Duodenal mucosa (tissue), 2 donors: ENCODE measurements at regions not wholly inside any gene's neighbourhood (a gene's known extent, or its start where the extent isn't known, plus 50 kb on each side); places are given as distances from the start of the nearest gene placed in this dataset.

Experiments
- H3K27ac ChIP-seq: one replicate; pipeline ENCODE4 v1.7.0; 2013; ENCODE audit warnings: low read depth, low read length
- H3K27me3 ChIP-seq, 2 donors: one replicate each; pipeline ENCODE4 v1.7.0; 2013; ENCODE audit warnings: low read length in 2 of 2, control low read depth in 1 of 2; ENCODE audit not compliant: insufficient read depth in 2 of 2, control insufficient read depth in 1 of 2
- H3K36me3 ChIP-seq, 2 donors: one replicate each; pipeline ENCODE4 v1.7.0; 2013; ENCODE audit warnings: low read length in 2 of 2, control low read depth in 1 of 2; ENCODE audit not compliant: insufficient read depth in 2 of 2, control insufficient read depth in 1 of 2
- H3K4me1 ChIP-seq, 2 donors: one replicate each; pipeline ENCODE4 v1.7.0; 2013; ENCODE audit warnings: low read length in 2 of 2, control low read depth in 1 of 2; ENCODE audit not compliant: insufficient read depth in 2 of 2, control insufficient read depth in 1 of 2
- H3K4me3 ChIP-seq, 2 donors: one replicate each; pipeline ENCODE4 v1.7.0; 2013; ENCODE audit warnings: low read length in 2 of 2, low read depth in 1 of 2
- H3K9ac ChIP-seq, 2 donors: one replicate each; pipeline ENCODE4 v1.7.0; 2013; ENCODE audit warnings: low read length in 2 of 2, low read depth in 1 of 2
- H3K9me3 ChIP-seq, 2 donors: one replicate each; pipeline ENCODE4 v1.7.0; 2013; ENCODE audit warnings: low read length in 2 of 2, control low read depth in 1 of 2; ENCODE audit not compliant: control insufficient read depth in 1 of 2

GRCh38 chr6:141421378-141421777 lies 711.3 kb upstream of the GJE1 start:
- Histone ChIP-seq H3K4me3 (no peak overlapping the region), H3K27ac (no peak overlapping the region), H3K9ac (no peak overlapping the region), H3K4me1 (no peaks in the 10 kb centered on the region), H3K9me3 (no peaks in the 10 kb centered on the region), H3K36me3 (no peaks in the 10 kb centered on the region), H3K27me3 (no peaks in the 10 kb centered on the region)

GRCh38 chr6:141418076-141418475 lies 714.6 kb upstream of the GJE1 start:
- Histone ChIP-seq H3K4me3 (no peak overlapping the region), H3K27ac (no peak overlapping the region), H3K9ac (no peak overlapping the region), H3K9me3 (no peaks in the 10 kb centered on the region), H3K4me1 (no peaks in the 10 kb centered on the region), H3K27me3 (no peaks in the 10 kb centered on the region), H3K36me3 (no peaks in the 10 kb centered on the region)

GRCh38 chr6:141415896-141416295 lies 716.8 kb upstream of the GJE1 start:
- Histone ChIP-seq H3K36me3 (no peaks in the 10 kb centered on the region), H3K27ac (no peak overlapping the region), H3K9ac (no peak overlapping the region), H3K9me3 (no peaks in the 10 kb centered on the region), H3K27me3 (no peaks in the 10 kb centered on the region), H3K4me1 (no peaks in the 10 kb centered on the region), H3K4me3 (no peak overlapping the region)

GRCh38 chr6:141413196-141413595 lies 719.5 kb upstream of the GJE1 start:
- Histone ChIP-seq H3K9me3 (peaks cover 7 to 9% of the 10 kb centered on the region in 2 donors), H3K9ac (no peak overlapping the region), H3K4me3 (no peak overlapping the region), H3K27ac (no peak overlapping the region), H3K27me3 (no peaks in the 10 kb centered on the region), H3K36me3 (no peaks in the 10 kb centered on the region), H3K4me1 (no peaks in the 10 kb centered on the region)

GRCh38 chr6:141406761-141407160 lies 726.0 kb upstream of the GJE1 start:
- Histone ChIP-seq H3K4me3 (no peak overlapping the region), H3K27ac (no peak overlapping the region), H3K27me3 (no peaks in the 10 kb centered on the region), H3K4me1 (no peaks in the 10 kb centered on the region), H3K9me3 (peaks cover 10 to 17% of the 10 kb centered on the region in 2 donors), H3K9ac (no peak overlapping the region), H3K36me3 (no peaks in the 10 kb centered on the region)

GRCh38 chr6:141403827-141404226 lies 728.9 kb upstream of the GJE1 start:
- no peak overlapping the region for H3K9ac ChIP-seq
- no peak overlapping the region for H3K4me3 ChIP-seq
- H3K27ac ChIP-seq = no peak overlapping the region
- peaks cover 0 to 9% of the 10 kb centered on the region in 2 donors for H3K4me1 ChIP-seq
- H3K9me3 ChIP-seq = peaks cover 8 to 14% of the 10 kb centered on the region in 2 donors
- no peaks in the 10 kb centered on the region for H3K27me3 ChIP-seq
- H3K36me3 ChIP-seq = no peaks in the 10 kb centered on the region

- no peak overlapping the region for H3K4me3 ChIP-seq
- no peaks in the 10 kb centered on the region for H3K36me3 ChIP-seq
- H3K27me3 ChIP-seq = no peaks in the 10 kb centered on the region
- peaks cover 2 to 7% of the 10 kb centered on the region in 2 donors for H3K9me3 ChIP-seq
- peaks cover 0 to 9% of the 10 kb centered on the region in 2 donors for H3K4me1 ChIP-seq
- no peak overlapping the region for H3K9ac ChIP-seq
- no peak overlapping the region for H3K27ac ChIP-seq
Measured at GRCh38 chr6:141403103-141403502, 729.6 kb upstream of the GJE1 start.

GRCh38 chr6:141402489-141402888 lies 730.2 kb upstream of the GJE1 start:
- Histone ChIP-seq H3K9me3 (peaks cover 0 to under 1% of the 10 kb centered on the region in 2 donors), H3K27me3 (no peaks in the 10 kb centered on the region), H3K4me1 (peaks cover 0 to 9% of the 10 kb centered on the region in 2 donors), H3K27ac (no peak overlapping the region), H3K36me3 (no peaks in the 10 kb centered on the region), H3K9ac (no peak overlapping the region), H3K4me3 (no peak overlapping the region)

- no peaks in the 10 kb centered on the region for H3K36me3 ChIP-seq
- no peaks in the 10 kb centered on the region for H3K9me3 ChIP-seq
- no peak overlapping the region for H3K9ac ChIP-seq
- no peaks in the 10 kb centered on the region for H3K27me3 ChIP-seq
- no peak overlapping the region for H3K27ac ChIP-seq
- H3K4me1 ChIP-seq = peaks cover 0 to 9% of the 10 kb centered on the region in 2 donors
- no peak overlapping the region for H3K4me3 ChIP-seq
Measured at GRCh38 chr6:141401851-141402250, 730.9 kb upstream of the GJE1 start.

GRCh38 chr6:141401168-141401567 lies 731.6 kb upstream of the GJE1 start:
- H3K27ac ChIP-seq = no peak overlapping the region

GRCh38 chr6:141398949-141399348 lies 733.8 kb upstream of the GJE1 start:
- Histone ChIP-seq H3K9me3 (no peaks in the 10 kb centered on the region), H3K4me1 (peaks cover 0 to 9% of the 10 kb centered on the region in 2 donors), H3K9ac (no peak overlapping the region), H3K4me3 (no peak overlapping the region), H3K27ac (no peak overlapping the region), H3K36me3 (no peaks in the 10 kb centered on the region), H3K27me3 (no peaks in the 10 kb centered on the region)

More at GRCh38 chr6:141401168-141401567, 731.6 kb upstream of the GJE1 start:
- H3K27me3 ChIP-seq = no peaks in the 10 kb centered on the region
- no peak overlapping the region for H3K4me3 ChIP-seq
- no peaks in the 10 kb centered on the region for H3K9me3 ChIP-seq
- no peaks in the 10 kb centered on the region for H3K36me3 ChIP-seq
- peaks cover 0 to 9% of the 10 kb centered on the region in 2 donors for H3K4me1 ChIP-seq
- H3K9ac ChIP-seq = no peak overlapping the region
